OCI-M2 (cell line): ENCODE measurements at regions not wholly inside any gene's neighbourhood (a gene's known extent, or its start where the extent isn't known, plus 50 kb on each side); places are given as distances from the start of the nearest gene placed in this dataset.

Experiments used
- DNase-seq: peaks from one replicate; lab custom pipeline; 2025; ENCODE audit not compliant: unreplicated experiment; lab: John Stamatoyannopoulos, UW

DNA sequence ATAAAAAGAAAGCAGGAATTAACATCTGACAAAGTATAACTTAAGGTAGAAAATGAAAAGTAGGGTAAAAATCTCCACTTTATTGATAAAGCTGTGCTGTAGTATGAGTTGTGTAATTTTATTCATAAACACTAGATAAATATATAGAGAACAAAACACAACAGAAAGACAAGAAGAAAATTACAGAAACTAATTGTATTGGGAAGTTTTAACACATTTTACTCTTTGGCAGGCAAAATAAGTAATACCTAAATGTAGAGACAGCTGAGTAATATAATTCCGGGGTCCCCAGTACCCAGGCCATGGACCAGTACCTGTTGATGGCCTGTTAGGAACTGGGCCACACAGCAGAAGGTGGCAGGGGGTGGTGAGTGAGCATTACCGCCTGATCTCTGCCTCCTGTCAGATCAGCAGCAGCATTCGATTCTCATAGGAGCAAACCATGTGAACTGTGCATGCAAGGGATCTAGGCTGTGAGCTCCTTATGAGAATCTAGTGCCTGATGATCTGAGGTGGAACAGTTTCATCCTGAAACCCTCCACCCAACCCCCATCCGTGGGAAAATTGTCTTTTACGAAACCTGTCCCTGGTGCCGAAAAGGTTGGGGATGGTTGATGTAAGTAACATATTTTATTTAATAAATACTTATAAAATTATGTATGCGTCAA lies 84.4 kb upstream of the ETV6 start:
- DNase-seq = no peak

DNA sequence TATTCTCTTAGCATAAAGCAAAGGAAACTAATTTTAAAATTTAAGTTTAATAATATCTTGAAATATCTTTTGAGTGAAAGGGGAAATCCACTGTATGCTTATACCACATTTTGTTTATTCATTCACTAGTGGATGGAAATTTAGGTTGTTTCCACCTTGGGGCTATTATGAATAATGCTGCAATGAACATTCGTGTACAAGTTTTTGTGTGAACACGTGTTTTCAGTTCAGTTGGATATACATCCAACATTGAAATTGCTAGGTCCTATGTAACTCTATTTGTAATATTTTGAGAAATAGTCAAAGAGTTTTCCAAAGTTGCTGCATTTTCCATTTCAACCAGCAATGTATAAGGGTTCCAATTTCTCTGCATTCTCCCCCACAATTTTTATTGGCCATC lies 83.7 kb upstream of the ETV6 start:
- no peak for DNase-seq

DNA sequence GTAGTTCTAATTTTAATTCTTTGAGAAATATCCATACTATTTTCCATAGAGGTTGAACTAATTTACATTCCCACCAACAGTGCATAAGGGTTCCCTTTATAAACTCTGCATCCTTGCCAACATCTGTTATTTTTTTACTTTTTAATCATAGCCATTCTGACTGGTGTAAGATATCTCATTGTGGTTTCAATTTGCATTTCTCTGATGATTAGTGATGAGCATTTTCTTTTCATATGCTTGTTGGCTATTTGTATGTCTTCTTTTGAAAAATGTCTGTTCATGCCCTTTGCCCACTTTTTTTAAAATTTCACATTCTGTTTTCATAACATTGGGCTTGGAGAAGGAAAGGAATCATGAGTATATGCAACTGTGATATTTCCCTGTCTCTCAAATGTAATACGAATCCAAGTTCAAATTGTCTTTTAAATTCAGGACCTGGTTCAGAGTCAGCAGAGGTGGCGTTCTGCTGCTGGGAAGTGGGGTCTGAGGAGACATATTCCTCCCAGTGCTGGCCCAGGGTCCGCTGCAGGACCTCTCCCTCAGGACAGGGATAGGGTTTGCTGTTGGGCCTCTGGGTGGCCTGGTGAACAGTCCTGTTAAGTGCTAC lies 81.2 kb upstream of the ETV6 start:
- DNase-seq = no peak

DNA sequence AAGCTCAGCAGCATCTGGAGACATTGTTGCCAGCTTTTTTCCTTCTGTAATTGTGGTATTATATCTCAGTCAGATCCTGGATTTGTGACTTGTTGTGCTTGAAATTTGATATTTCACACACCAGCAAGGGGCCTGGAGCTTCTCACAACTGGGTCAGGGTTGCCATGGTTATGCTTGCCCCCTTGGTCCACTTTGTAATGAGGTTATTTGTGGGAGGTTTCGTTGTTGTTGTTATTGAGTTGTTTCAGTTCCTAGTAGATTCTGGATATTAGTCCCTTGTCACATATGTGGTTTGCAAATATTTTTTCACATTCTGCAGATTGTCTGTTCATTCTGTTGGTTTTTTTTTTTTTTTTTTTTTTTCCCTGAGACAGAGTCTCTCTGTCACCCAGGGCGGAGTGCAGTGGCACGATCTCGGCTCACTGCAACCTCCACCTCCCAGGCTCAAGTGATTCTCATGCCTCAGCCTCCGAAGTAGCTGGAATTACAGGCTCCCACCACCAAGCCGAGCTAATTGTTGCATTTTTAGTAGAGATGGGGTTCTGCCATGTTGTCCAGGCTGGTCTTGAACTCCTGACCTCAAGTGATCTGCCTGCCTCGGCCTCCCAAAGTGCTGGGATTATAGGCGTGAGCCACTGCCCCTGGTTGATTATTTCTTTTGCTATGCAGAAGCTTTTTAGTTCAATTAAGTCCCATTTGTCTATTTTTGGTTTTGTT lies 80.6 kb upstream of the ETV6 start:
- DNase-seq = no peak

DNA sequence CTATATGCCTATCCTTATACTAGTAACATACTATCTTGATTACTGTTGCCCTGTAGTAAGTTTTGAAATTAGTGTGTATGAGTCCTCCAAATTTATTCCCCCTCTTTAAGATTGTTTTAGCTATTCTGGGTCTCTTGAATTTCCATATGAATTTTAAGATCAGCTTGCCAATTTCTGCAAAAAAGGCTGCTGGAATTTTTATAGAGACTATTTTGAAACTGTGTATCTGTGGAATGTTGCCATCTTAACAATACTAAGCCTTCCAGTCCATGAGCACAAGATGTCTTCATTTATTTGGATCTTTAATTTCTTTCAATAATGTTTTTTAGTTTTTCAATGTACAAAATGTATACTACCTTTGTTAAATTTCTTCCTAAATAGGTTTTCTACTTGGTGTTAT lies 79.8 kb upstream of the ETV6 start:
- DNase-seq = no peak

DNA sequence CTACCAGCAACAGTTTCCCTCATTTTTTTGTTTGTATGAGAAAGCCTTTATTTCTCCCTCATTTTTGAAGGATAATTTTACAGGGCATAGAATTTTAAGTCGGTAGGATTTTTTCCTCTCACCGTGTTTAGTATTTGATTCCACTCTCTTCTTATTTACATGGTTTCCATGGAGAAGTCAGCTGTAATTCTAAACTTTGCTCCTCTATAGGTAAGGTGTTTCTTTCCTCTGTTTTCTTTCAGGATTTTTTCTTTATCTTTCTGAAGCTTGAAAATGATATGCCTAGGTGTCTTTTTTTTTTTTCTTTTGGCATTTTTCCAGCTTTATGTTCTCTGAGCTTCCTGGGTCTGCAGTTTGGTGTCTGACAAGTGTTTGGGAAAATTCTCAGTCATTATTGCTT lies 75.6 kb upstream of the ETV6 start:
- DNase-seq = no peak

DNA sequence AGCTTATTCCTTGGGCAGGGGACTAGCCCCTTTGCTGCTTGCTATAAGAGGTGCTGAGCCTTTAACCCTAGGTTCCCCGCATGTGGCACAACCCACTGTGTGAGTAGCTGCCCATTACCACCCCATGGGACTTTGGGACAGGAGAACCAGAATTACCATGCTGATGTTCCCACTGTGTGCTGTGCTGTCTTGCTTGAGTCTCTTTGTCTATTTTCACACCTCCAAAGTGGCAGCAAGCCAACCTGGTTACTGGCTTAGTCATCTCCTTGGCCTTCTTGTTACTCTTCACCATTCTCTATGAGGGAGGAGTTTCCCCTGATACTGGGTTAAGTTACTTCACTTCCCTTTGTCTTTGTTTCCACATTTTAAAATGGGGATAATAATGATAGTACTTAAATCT lies 73.4 kb upstream of the ETV6 start:
- DNase-seq = no peak

DNA sequence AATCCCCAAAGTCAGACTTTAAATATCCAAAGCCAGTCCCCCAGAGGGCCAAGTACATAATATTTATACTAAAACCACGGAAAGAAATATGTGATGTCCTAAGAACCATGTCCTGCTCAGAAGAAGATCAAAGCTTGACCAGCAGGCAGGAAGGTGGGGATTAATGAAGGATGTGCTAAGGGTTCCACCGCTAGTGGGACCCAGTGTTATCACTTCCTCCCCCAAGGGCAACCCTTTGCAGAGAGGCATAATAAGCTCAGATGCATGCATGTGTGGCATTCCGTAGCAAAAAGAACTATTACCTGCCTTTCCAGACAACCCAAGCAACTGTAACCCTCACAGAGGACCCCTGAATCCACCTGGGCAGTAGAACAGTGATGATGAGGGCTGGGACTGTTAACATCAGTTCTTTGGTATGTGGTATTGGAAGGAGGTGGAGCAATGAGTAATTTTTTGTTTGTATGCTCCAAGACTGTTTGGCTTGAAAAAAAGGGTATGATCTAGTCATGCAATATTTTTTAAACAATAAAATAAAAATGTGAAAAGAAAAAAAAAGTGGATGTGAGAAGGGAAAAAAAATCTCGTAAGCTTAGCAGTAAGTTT lies 71.7 kb upstream of the ETV6 start:
- no peak for DNase-seq

DNA sequence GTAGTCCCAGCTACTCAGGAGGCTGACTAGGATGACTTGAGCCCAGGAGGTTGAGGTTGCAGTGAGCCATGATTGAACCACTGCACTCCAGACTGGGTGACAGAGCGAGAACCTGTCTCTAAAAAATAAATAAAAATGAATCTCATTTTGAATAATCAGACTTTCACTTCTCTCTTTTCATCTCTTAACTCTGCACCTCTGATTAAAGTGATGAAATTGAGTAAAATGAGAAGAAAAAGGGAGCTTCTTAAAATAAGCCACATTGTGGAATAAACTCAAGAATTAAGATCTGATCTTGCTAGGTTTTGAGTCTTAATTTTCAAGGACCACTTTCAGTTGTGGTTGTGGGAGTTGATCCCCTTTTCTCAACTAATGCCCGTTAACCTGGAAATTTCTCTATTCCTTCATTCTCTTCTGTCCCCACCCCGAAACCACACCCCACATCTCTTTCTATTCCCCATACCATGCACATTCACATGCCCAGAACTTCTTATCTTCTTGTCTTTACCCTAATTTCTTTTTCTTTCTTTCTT lies 70.9 kb upstream of the ETV6 start:
- no peak for DNase-seq

DNA sequence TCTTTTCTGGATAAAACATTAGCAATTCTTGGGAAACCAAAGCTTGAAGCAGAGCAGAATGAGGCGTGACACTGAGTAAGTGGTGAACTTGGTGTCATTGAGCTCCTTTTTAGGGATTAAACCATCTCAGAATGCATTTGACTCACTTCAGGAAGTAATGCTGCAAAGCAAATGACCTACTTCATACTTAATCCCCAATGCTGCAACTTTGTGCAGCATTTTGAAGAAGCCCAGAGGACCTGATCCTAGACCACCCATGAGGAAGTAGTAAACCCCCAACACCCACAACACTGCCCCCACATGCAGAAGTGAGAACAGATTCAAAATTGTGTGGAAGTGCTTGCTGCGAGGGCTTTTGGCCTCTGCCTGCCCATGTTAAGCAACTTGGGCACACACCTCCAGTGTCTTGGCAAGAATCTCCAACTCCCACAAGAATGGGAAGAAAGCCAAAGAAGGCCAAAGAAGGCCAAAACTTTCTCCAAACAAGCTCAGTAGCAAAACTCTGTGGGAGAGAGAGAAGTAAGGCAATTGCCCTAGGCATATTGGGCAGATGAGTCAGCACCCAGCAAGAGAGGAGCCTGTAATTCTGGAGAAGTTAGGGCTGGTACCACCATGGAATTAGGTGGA lies 69.2 kb upstream of the ETV6 start:
- no peak for DNase-seq

DNA sequence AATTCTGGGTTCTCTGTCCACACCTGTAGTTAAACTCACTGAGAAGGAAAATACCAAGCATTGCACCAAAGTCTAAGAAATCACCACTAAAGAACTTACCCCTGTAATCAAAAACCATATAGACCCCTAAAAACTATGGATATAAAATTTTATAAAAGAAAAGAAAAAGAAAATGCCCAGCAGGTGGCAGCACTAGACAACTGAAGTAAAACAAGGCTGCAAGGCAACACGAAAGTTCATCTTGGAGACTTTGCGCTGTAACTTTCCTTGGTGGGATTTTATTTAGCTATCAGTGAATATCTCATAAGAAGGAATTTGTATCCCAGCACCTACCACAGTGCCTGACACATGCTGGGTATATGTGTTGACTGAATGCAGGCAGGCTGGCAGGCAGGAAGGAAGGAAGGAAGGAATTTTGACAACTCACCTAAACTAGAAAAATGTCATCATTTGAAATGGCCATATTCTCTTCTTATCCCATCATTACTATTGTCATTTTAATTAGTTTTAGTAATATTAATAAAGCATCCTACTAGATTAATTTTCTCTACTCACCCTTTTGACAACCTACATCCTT lies 68.2 kb upstream of the ETV6 start:
- peak; percentile 24 for DNase-seq

DNA sequence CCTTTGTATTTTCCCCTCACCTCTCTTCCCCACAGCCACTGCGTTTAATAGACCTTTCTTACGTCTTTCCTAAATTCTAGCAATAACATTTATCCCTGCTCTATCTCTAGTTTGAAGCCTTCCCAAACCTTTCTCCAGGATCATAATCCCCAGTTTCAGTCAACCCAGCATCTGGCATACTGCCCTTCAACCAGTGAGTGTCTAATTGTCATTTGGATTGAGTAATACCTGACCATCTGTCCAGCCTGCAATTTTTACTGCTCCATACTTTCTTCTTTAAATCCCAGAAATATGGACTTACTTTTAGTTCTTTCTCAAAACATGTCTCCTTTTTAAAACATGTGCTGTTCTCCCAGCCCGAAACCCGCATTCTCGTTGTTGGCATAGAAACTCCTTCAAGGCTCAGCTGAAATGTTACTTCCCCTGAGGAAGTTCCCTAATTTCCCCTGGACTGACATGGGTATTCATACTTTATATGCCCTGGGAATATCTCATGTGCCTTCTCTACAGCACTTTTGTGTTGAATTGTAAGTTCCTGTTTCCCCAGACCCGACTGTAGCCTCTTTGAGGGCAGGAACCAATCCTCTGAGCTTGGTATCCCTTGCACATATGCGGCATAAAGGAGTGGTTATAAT lies 65.1 kb upstream of the ETV6 start:
- no peak for DNase-seq

DNA sequence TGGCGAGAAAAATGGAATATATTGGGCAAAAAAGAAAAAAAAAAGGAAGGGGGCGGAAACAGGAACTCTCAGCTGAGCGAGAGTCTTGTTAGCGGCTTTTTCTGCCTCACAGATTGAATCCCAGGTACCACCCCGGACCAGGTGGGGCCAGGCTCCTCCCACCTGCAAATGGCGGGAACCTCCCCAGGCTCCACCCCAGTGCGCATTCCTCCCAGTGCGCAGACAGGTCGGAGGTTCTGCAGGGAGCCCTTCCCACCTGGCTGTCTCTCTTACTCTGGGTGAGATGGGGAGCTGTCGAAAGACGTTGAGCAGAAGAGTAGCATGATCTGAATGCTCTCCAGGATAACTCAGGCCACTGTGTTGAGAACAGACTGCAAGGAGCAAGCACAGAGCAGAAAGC lies 57.0 kb upstream of the ETV6 start:
- DNase-seq = no peak

DNA sequence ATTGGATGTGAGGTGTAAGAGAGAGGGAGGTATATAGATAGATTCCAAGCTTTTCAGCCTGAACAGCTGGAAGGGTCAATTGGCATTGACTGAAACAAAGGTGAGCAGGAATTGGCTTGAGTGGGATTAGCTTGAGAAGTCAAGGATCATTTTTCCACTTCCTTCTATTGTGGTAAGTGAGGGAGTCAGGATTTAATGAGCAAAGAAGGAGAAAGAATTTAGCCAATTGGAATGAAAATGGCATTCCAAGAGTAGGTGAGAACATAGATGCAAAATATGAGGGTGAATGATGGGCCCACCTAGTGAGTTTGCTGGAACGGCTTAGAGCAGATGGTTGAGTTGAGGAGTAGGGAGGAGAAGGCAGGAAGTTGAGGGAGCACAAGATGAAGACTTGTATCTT lies 56.5 kb upstream of the ETV6 start:
- no peak for DNase-seq

DNA sequence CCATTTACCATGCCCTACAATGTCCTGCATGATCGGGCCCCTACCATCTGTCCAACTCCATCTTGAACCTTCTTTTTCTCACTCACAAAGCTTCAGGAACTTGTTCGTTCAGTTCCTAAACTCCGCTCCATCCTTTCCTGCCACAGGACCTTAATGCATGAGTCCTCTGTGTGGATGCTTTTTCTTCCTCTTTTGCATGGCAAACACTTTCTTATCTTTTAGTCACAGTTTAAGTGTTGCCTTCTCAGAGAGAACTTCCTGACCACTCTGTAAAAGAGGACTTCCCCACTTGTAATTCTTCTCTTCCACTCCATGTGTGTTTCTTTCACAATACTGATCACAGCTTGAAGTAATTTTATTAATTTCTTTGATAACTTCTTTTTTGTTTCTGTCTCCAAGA lies 54.4 kb upstream of the ETV6 start:
- no peak for DNase-seq

DNA sequence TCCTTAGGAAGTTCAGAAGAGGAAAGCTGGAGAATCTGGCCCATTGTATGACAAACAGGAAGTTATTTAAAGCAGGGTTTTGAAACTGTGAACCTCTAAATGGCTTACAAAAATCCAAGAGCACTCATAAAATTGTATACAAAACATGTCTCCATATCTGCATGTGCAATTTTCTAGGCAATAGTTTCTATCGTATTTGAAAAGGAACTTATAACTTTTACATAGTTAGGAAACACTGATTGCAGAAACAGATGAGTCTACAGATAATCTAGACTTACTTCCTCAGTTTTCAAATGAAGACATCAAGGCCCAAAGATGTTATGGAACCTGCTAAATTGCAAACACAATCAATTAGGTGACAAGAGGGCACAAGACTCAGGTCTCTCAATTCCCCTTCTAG lies 53.3 kb upstream of the ETV6 start:
- no peak for DNase-seq

DNA sequence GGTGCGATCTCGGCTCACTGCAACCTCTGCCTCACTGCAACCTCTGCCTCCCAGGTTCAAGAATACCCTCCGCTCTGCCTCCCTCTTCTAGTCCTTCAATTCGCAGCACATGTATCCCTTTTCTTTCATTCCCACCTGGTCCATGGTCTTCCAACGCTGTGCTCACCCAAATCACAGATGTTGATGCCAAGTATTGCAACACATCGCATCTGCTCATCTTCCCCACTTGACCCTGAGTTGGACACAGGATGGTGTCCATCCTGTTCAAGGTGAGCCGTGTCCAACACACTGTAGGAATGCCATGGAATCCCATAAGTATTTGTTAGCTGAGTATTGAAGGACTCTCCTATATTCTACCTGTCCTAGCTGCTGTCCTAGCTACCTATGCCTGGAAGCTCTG lies 50.6 kb upstream of the ETV6 start:
- DNase-seq = no peak
